Lower lobe of right lung (tissue), 2 donors: ENCODE measurements at regions not wholly inside any gene's neighbourhood (a gene's known extent, or its start where the extent isn't known, plus 50 kb on each side); places are given as distances from the start of the nearest gene placed in this dataset.
A peak's percentile ranks its signal among the peaks of the same experiment; 100 is the strongest.

Experiments used
- ATAC-seq, 2 donors: fragments of 200-7000 bp; cut with Tn5 transposase; one replicate each; pipeline ENCODE4 v1.9.1; 2020 to 2022; ENCODE audit warnings: mild to moderate bottlenecking in 2 of 2, moderate library complexity in 2 of 2
- DNase-seq: peaks from one replicate; pipeline ENCODE4 v3.0.0-alpha.2; 2020
- H3K27ac ChIP-seq: fragments of 200-600 bp; one replicate; pipeline ENCODE4 v1.8.0; 2022
- H3K27me3 ChIP-seq: fragments of 200-600 bp; one replicate; pipeline ENCODE4 v1.8.0; 2022; ENCODE audit warnings: low read depth
- H3K36me3 ChIP-seq: fragments of 200-600 bp; one replicate; pipeline ENCODE4 v1.8.0; 2022; ENCODE audit warnings: mild to moderate bottlenecking
- H3K4me1 ChIP-seq: fragments of 200-600 bp; one replicate; pipeline ENCODE4 v1.8.0; 2022
- H3K4me3 ChIP-seq: fragments of 200-600 bp; one replicate; pipeline ENCODE4 v1.8.0; 2022; ENCODE audit warnings: mild to moderate bottlenecking
- H3K9me3 ChIP-seq: fragments of 200-600 bp; one replicate; pipeline ENCODE4 v1.8.0; 2022
- CTCF ChIP-seq: fragments of 200-600 bp; IDR thresholded peaks from one replicate; pipeline ENCODE4 v1.8.0; 2022; ENCODE audit warnings: antibody characterized with exemption, mild to moderate bottlenecking
- intact Hi-C: fragments of 100-400 bp; cut with DNase I; formaldehyde crosslinking; loops from one replicate; pipeline ENCODE4 v1.11.0; 2022
- donor health status: DM: no; HTN: yes; CAD: no; lungs with severe emphysema.

DNA sequence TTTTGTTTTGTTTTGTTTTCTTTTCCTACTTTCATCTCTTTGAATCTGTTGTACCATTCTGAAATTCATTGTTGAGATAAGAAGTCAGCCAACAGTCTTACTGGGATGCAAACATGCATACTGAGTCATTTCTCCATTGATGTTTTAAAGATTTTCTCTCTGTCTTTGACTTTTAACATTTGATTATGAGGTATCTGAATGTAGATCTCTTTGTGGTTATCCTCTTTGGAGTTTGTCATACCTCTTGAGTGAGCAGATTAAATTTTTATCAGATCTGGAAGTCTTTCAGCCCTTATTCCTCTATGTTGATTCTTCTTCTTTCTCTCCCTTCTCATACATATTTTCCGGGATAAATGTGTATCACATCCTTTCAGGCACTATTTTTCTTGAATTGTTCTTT lies 406.9 kb upstream of the NCAM2 start:
- TF ChIP-seq CTCF, result no peak
- H3K27ac ChIP-seq, result no peak overlapping the region
- H3K27me3 ChIP-seq, result no peaks in the 10 kb centered on the region
- no peaks in the 10 kb centered on the region for H3K36me3 ChIP-seq
- H3K9me3 ChIP-seq, result no peaks in the 10 kb centered on the region
- H3K4me1 ChIP-seq, result no peaks in the 10 kb centered on the region
- H3K4me3 ChIP-seq, result no peak overlapping the region
- intact Hi-C loops, result no loop called here
- ATAC-seq (no peak), DNase-seq (no peak)

DNA sequence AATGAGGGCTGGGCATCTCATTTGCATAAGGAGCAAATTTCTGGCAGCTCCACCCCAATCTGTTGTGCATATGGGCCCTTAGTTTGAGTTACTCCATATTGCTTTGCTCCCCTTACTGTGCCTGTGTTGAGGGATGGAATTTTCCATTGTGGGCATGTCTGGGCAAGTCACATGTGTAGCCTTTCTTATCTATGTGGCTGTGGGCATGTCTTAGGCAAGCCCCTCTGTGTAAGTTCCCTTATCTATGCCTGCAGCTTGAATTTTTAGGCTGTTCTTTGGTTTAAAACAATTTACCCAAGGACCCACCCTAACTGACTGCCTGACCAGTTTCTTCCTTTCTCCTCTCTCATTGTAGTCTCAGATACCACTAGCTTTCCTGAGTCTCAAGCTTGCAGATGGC lies 405.7 kb upstream of the NCAM2 start:
- intact Hi-C loops, result no loop called here
- no peaks in the 10 kb centered on the region for H3K27me3 ChIP-seq
- no peaks in the 10 kb centered on the region for H3K9me3 ChIP-seq
- ATAC-seq, result no peak
- TF ChIP-seq CTCF, result no peak
- H3K4me1 ChIP-seq, result no peaks in the 10 kb centered on the region
- no peak for DNase-seq
- H3K4me3 ChIP-seq, result no peak overlapping the region
- H3K27ac ChIP-seq, result no peak overlapping the region
- H3K36me3 ChIP-seq, result no peaks in the 10 kb centered on the region

DNA sequence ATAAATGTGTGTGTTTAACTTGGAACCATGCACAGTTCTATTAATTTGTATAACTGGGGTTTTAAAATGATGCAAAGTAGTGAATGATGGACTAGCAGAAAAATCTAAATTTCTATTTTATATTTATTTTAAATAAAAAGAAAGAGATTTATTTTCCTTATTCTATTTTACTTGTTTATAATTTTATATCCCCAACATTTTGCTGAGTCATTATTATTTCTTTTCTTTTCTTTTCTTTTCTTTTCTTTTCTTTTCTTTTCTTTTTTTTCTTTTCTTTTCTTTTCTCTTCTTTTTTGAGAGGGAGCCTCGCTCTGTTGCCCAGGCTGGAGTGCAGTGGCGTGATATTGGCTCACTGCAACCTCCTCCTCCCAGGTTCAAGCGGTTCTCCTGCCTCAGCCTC lies 395.0 kb upstream of the NCAM2 start:
- Histone ChIP-seq H3K27me3 (no peaks in the 10 kb centered on the region), H3K4me3 (no peak overlapping the region), H3K27ac (no peak overlapping the region), H3K9me3 (no peaks in the 10 kb centered on the region), H3K36me3 (no peaks in the 10 kb centered on the region), H3K4me1 (no peaks in the 10 kb centered on the region)
- ATAC-seq, result no peak
- TF ChIP-seq CTCF, result no peak
- DNase-seq, result no peak
- intact Hi-C loops, result no loop called here

- ATAC-seq (no peak), DNase-seq (no peak)
- H3K27me3 ChIP-seq, result no peaks in the 10 kb centered on the region
- no peak overlapping the region for H3K27ac ChIP-seq
- H3K4me3 ChIP-seq, result no peak overlapping the region
- no peak for TF ChIP-seq CTCF
- no peaks in the 10 kb centered on the region for H3K36me3 ChIP-seq
- intact Hi-C loops, result no loop called here
- H3K9me3 ChIP-seq, result no peaks in the 10 kb centered on the region
- no peaks in the 10 kb centered on the region for H3K4me1 ChIP-seq
These were observed 387.2 kb upstream of the NCAM2 start for GRCh38 chr21:20611008-20611407.

DNA sequence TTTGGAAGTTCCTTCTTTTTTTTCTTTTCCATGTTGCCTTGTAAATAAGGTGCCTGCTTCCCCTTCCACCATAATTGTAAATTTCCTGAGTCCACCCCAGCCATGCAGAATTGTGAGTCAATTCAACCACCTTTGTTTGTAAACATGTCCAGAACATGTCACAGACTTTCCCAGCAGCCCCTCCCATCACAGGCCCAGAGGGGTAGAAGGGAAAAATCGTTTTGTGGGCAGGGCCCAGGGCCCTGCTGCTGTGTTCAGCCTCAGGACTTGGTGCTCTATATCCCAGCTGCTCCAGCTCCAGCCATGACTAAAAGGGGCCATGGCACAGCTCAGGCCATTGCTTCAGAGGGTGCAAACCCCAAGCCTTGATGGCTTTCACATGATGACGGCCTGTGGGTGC lies 384.6 kb upstream of the NCAM2 start:
- H3K4me3 ChIP-seq, result no peak overlapping the region
- H3K4me1 ChIP-seq, result no peaks in the 10 kb centered on the region
- H3K36me3 ChIP-seq, result no peaks in the 10 kb centered on the region
- ATAC-seq (no peak), DNase-seq (no peak)
- H3K9me3 ChIP-seq, result no peaks in the 10 kb centered on the region
- no peak overlapping the region for H3K27ac ChIP-seq
- TF ChIP-seq CTCF, result no peak
- H3K27me3 ChIP-seq, result no peaks in the 10 kb centered on the region
- intact Hi-C loops, result no loop called here

- TF ChIP-seq CTCF, result no peak
- H3K4me3 ChIP-seq, result no peak overlapping the region
- no peaks in the 10 kb centered on the region for H3K4me1 ChIP-seq
- DNase-seq (no peak), ATAC-seq (peak; percentile 62 to 72)
- intact Hi-C loops, result no loop called here
- H3K9me3 ChIP-seq, result no peaks in the 10 kb centered on the region
- no peaks in the 10 kb centered on the region for H3K27me3 ChIP-seq
- no peak overlapping the region for H3K27ac ChIP-seq
- H3K36me3 ChIP-seq, result no peaks in the 10 kb centered on the region
These were observed 381.1 kb upstream of the NCAM2 start for GRCh38 chr21:20617130-20617529.
